Neural progenitor cell (in vitro differentiated cells): ENCODE measurements at regions not wholly inside any gene's neighbourhood (a gene's known extent, or its start where the extent isn't known, plus 50 kb on each side); places are given as distances from the start of the nearest gene placed in this dataset.

Experiments used
- DNase-seq: peaks from one replicate; pipeline ENCODE4 v3.0.0-alpha.2; 2016; ENCODE audit warnings: low spot score
- H2AFZ ChIP-seq: fragments of 200-600 bp; sonication (generic); replicated peaks from 2 replicates; pipeline ENCODE4 v1.6.1; 2016; ENCODE audit warnings: antibody characterized with exemption
- H3F3A ChIP-seq: fragments of 200-600 bp; sonication (generic); 2 replicates; pipeline ENCODE4 v1.6.1; 2016; ENCODE audit warnings: antibody characterized with exemption, low read depth
- H3K27ac ChIP-seq: fragments of 200-600 bp; sonication (generic); 2 replicates; pipeline ENCODE4 v1.5.1; 2016; ENCODE audit warnings: mild to moderate bottlenecking
- H3K27me3 ChIP-seq: fragments of 200-600 bp; sonication (generic); 2 replicates; pipeline ENCODE4 v1.6.1; 2016; ENCODE audit warnings: mild to moderate bottlenecking, moderate library complexity
- H3K36me3 ChIP-seq: fragments of 200-600 bp; sonication (generic); 2 replicates; pipeline ENCODE4 v1.5.1; 2016
- H3K4me1 ChIP-seq: fragments of 200-600 bp; sonication (generic); 2 replicates; pipeline ENCODE4 v1.6.1; 2016; ENCODE audit warnings: mixed run types
- H3K4me2 ChIP-seq: fragments of 200-600 bp; sonication (generic); 2 replicates; pipeline ENCODE4 v1.6.1; 2016
- H3K4me3 ChIP-seq: fragments of 200-600 bp; sonication (generic); 2 replicates; pipeline ENCODE4 v1.5.1; 2016
- H3K79me2 ChIP-seq: fragments of 200-600 bp; sonication (generic); 2 replicates; pipeline ENCODE4 v1.6.1; 2016; ENCODE audit warnings: low read depth
- H3K9ac ChIP-seq: fragments of 200-600 bp; sonication (generic); 2 replicates; pipeline ENCODE4 v1.6.1; 2016
- H3K9me3 ChIP-seq: fragments of 200-600 bp; sonication (generic); 2 replicates; pipeline ENCODE4 v1.5.1; 2016; ENCODE audit warnings: low read depth
- H4K20me1 ChIP-seq: fragments of 200-600 bp; sonication (generic); 2 replicates; pipeline ENCODE4 v1.6.1; 2016; ENCODE audit warnings: low read depth
- H3K27ac Mint-ChIP-seq: 3 replicates; pipeline ENCODE4 v1.8.0; 2021; ENCODE audit warnings: mixed read lengths
- H3K27me3 Mint-ChIP-seq: 2 replicates; pipeline ENCODE4 v1.8.0; 2022; ENCODE audit warnings: low read depth, mild to moderate bottlenecking, inconsistent platforms, moderate library complexity, mixed read lengths; ENCODE audit not compliant: insufficient read depth
- H3K36me3 Mint-ChIP-seq: 3 replicates; pipeline ENCODE4 v1.8.0; 2021; ENCODE audit warnings: mixed read lengths
- H3K4me1 Mint-ChIP-seq: 3 replicates; pipeline ENCODE4 v1.8.0; 2021; ENCODE audit warnings: mixed read lengths
- H3K4me3 Mint-ChIP-seq: 3 replicates; pipeline ENCODE4 v1.8.0; 2021; ENCODE audit warnings: mild to moderate bottlenecking, moderate library complexity, mixed read lengths
- H3K9me3 Mint-ChIP-seq: 3 replicates; pipeline ENCODE4 v1.8.0; 2020; ENCODE audit warnings: mixed read lengths
- EZH2 ChIP-seq: fragments of 200-600 bp; sonication (generic); IDR thresholded peaks from 2 replicates; pipeline ENCODE4 v1.6.1; 2017; ENCODE audit warnings: antibody characterized with exemption, mild to moderate bottlenecking, moderate library complexity
- EZH2phosphoT487 ChIP-seq: fragments of 200-600 bp; sonication (generic); IDR thresholded peaks from 2 replicates; pipeline ENCODE4 v1.6.1; 2017; ENCODE audit warnings: antibody characterized with exemption
- TF ChIP-seq, protein P1 (sequence below): fragments of 200-600 bp; sonication (generic); IDR thresholded peaks from 2 replicates; pipeline ENCODE4 v1.5.1; 2017; ENCODE audit warnings: antibody characterized with exemption, mild to moderate bottlenecking

DNA sequence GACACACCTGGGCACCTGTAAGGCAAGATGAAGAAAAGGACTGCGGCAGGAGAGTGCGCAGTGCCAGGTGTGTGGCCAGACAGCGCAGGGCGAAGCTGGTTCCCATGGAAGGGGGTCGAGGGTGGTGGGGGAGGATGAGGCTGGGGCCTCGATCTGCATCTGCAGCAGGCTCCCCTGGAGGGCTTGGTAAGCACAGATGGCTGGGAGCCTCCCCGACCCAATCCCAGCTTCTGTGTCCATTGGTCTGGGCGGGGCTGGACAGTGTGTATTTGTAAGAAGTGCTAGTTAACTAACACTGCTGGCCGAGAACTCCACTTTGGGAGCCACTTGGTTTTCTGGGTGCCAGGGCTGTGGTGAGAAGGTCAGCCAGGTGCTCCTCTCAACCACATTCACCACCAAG, 385.1 kb upstream of the IRX1 start:
- H2AFZ ChIP-seq: no peak overlapping the region
- no peak for DNase-seq
- H3K9me3 Mint-ChIP-seq: peaks cover under 1% of the 10 kb centered on the region
- H3K4me1 ChIP-seq: no peaks in the 10 kb centered on the region
- no peaks in the 10 kb centered on the region for H3K9me3 ChIP-seq
- H4K20me1 ChIP-seq: no peaks in the 10 kb centered on the region
- H3K27ac ChIP-seq: no peak overlapping the region
- H3K36me3 ChIP-seq: no peaks in the 10 kb centered on the region
- no peaks in the 10 kb centered on the region for H3K27me3 ChIP-seq
- no peak overlapping the region for H3K4me3 Mint-ChIP-seq
- peaks cover under 1% of the 10 kb centered on the region for H3K36me3 Mint-ChIP-seq
- no peak overlapping the region for H3K9ac ChIP-seq
- H3K4me3 ChIP-seq: no peak overlapping the region
- no peak overlapping the region for H3K27ac Mint-ChIP-seq
- TF ChIP-seq, protein P1, sequence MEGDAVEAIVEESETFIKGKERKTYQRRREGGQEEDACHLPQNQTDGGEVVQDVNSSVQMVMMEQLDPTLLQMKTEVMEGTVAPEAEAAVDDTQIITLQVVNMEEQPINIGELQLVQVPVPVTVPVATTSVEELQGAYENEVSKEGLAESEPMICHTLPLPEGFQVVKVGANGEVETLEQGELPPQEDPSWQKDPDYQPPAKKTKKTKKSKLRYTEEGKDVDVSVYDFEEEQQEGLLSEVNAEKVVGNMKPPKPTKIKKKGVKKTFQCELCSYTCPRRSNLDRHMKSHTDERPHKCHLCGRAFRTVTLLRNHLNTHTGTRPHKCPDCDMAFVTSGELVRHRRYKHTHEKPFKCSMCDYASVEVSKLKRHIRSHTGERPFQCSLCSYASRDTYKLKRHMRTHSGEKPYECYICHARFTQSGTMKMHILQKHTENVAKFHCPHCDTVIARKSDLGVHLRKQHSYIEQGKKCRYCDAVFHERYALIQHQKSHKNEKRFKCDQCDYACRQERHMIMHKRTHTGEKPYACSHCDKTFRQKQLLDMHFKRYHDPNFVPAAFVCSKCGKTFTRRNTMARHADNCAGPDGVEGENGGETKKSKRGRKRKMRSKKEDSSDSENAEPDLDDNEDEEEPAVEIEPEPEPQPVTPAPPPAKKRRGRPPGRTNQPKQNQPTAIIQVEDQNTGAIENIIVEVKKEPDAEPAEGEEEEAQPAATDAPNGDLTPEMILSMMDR: no peak
- TF ChIP-seq EZH2 (no peak), EZH2phosphoT487 (no peak)
- H3K4me2 ChIP-seq: no peak overlapping the region
- no peaks in the 10 kb centered on the region for H3F3A ChIP-seq
- H3K79me2 ChIP-seq: no peaks in the 10 kb centered on the region
- peaks cover 8% of the 10 kb centered on the region for H3K27me3 Mint-ChIP-seq
- no peaks in the 10 kb centered on the region for H3K4me1 Mint-ChIP-seq

DNA sequence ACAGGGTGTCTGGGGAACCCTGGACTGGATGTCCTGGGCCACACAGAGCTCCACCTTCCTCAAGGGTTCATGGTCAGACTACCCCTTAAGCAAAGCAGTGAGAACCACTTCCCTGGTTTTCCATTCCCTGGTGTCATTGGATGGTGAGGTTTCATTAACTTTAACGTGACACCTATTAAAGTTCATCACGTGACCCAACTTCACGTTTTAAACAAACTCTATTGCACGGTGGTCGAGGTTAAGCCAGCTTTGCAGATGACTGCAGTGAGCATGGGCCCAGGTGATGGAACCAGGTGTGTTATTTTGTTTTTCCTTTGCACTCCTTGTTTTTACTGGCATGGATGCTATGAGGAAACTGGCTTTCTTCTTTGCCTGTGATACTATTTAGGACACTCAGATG, 385.7 kb upstream of the IRX1 start:
- no peak overlapping the region for H3K27ac Mint-ChIP-seq

DNA sequence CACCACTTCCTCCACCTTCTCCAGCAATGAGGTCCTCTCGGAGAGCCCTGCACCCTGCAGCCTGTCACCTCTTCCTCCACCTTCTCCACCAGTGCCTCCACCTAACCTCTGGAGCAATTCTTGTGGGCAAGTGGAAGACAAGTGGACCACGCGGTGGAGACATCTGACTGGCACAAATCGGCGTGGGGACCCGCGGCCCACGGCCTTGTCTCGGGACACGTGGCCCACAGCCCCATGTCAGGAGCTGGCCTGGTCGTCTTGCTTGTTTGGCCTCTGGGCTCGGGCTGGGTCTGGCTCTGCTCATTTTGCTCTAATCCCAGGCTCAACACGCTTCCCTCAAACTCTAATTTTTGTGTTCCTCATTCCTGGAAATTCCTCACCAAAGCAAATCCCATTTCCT, 393.1 kb upstream of the IRX1 start:
- H3K27me3 ChIP-seq: peaks cover 29% of the 10 kb centered on the region
- no peaks in the 10 kb centered on the region for H3K36me3 ChIP-seq
- H3K79me2 ChIP-seq: no peaks in the 10 kb centered on the region
- H3F3A ChIP-seq: peaks cover 5% of the 10 kb centered on the region
- peaks cover 7% of the 10 kb centered on the region for H3K4me1 ChIP-seq
- H3K27ac Mint-ChIP-seq: peak overlapping the region; percentile 44
- peaks cover 24% of the 10 kb centered on the region for H3K4me1 Mint-ChIP-seq
- H3K9me3 Mint-ChIP-seq: peaks cover 12% of the 10 kb centered on the region
- peaks cover 6% of the 10 kb centered on the region for H3K36me3 Mint-ChIP-seq
- no peak for DNase-seq
- no peak overlapping the region for H3K4me2 ChIP-seq
- H2AFZ ChIP-seq: no peak overlapping the region
- no peaks in the 10 kb centered on the region for H3K9me3 ChIP-seq
- no peak overlapping the region for H3K9ac ChIP-seq
- no peak overlapping the region for H3K4me3 Mint-ChIP-seq
- H3K27ac ChIP-seq: no peak overlapping the region
- H4K20me1 ChIP-seq: no peaks in the 10 kb centered on the region
- peaks cover 28% of the 10 kb centered on the region for H3K27me3 Mint-ChIP-seq
- no peak overlapping the region for H3K4me3 ChIP-seq
- TF ChIP-seq EZH2phosphoT487 (no peak), EZH2 (no peak)
- TF ChIP-seq, protein P1: no peak

More for the DNA sequence above, 385.7 kb upstream of the IRX1 start:
- H3K79me2 ChIP-seq: no peaks in the 10 kb centered on the region
- H3K4me3 ChIP-seq: no peak overlapping the region
- DNase-seq: no peak
- H3K9ac ChIP-seq: no peak overlapping the region
- H3K9me3 ChIP-seq: no peaks in the 10 kb centered on the region
- no peak overlapping the region for H3K27ac ChIP-seq
- H3K4me2 ChIP-seq: no peak overlapping the region
- H3F3A ChIP-seq: no peaks in the 10 kb centered on the region
- Mint-ChIP-seq H3K4me3 (no peak overlapping the region), H3K36me3 (peaks cover 4% of the 10 kb centered on the region), H3K27me3 (peaks cover 8% of the 10 kb centered on the region), H3K9me3 (peaks cover 6% of the 10 kb centered on the region), H3K4me1 (no peaks in the 10 kb centered on the region)
- TF ChIP-seq EZH2 (no peak), EZH2phosphoT487 (no peak)
- TF ChIP-seq, protein P1: no peak
- no peaks in the 10 kb centered on the region for H3K27me3 ChIP-seq
- H2AFZ ChIP-seq: no peak overlapping the region
- H4K20me1 ChIP-seq: no peaks in the 10 kb centered on the region
- no peaks in the 10 kb centered on the region for H3K36me3 ChIP-seq
- H3K4me1 ChIP-seq: no peaks in the 10 kb centered on the region
